MM.1S (cell line): ENCODE measurements at regions not wholly inside any gene's neighbourhood (a gene's known extent, or its start where the extent isn't known, plus 50 kb on each side); places are given as distances from the start of the nearest gene placed in this dataset.

Experiments used
- DNase-seq: peaks from one replicate; pipeline ENCODE4 v3.0.0-alpha.2; 2015
- H2AFZ ChIP-seq: fragments of 300-600 bp; sonication (generic); 2 replicates; pipeline ENCODE4 v1.6.0; 2016; ENCODE audit warnings: antibody characterized with exemption, low read length
- H3F3A ChIP-seq: fragments of 300-600 bp; sonication (generic); 2 replicates; pipeline ENCODE4 v1.6.1; 2016; ENCODE audit warnings: mild to moderate bottlenecking, antibody characterized with exemption, low read length, moderate library complexity, mixed read lengths; ENCODE audit not compliant: insufficient read depth
- H3K27ac ChIP-seq: fragments of 300-600 bp; sonication (generic); 2 replicates; pipeline ENCODE4 v1.5.1; 2016; ENCODE audit warnings: mild to moderate bottlenecking, low read length
- H3K27me3 ChIP-seq: fragments of 300-600 bp; sonication (generic); replicated peaks from 2 replicates; pipeline ENCODE4 v1.6.0; 2016; ENCODE audit warnings: low read length; ENCODE audit not compliant: insufficient read depth
- H3K36me3 ChIP-seq: fragments of 300-600 bp; sonication (generic); replicated peaks from 2 replicates; pipeline ENCODE4 v1.6.1; 2016; ENCODE audit warnings: mild to moderate bottlenecking, low read length, mixed read lengths; ENCODE audit not compliant: insufficient read depth
- H3K4me1 ChIP-seq: fragments of 300-600 bp; sonication (generic); 2 replicates; pipeline ENCODE4 v1.6.1; 2016; ENCODE audit warnings: low read length, mixed read lengths
- H3K4me2 ChIP-seq: fragments of 300-600 bp; sonication (generic); 2 replicates; pipeline ENCODE4 v1.6.0; 2016; ENCODE audit warnings: low read depth, low read length
- H3K4me3 ChIP-seq: fragments of 300-600 bp; sonication (generic); 2 replicates; pipeline ENCODE4 v1.5.1; 2016; ENCODE audit warnings: low read length, mixed read lengths
- H3K79me2 ChIP-seq: fragments of 300-600 bp; sonication (generic); 2 replicates; pipeline ENCODE4 v1.6.1; 2016; ENCODE audit warnings: mixed run types, low read length, mixed read lengths
- H3K9ac ChIP-seq: fragments of 300-600 bp; sonication (generic); 2 replicates; pipeline ENCODE4 v1.6.1; 2016; ENCODE audit warnings: low read length, mixed read lengths
- H3K9me2 ChIP-seq: fragments of 300-600 bp; sonication (generic); replicated peaks from 2 replicates; pipeline ENCODE4 v1.6.1; 2016; ENCODE audit warnings: mild to moderate bottlenecking, low read length, mixed read lengths; ENCODE audit not compliant: insufficient read depth
- H3K9me3 ChIP-seq: fragments of 300-600 bp; sonication (generic); replicated peaks from 2 replicates; pipeline ENCODE4 v1.6.1; 2016; ENCODE audit warnings: mild to moderate bottlenecking, low read length, mixed read lengths; ENCODE audit not compliant: insufficient read depth
- H4K20me1 ChIP-seq: fragments of 300-600 bp; sonication (generic); 2 replicates; pipeline ENCODE4 v1.6.1; 2016; ENCODE audit warnings: mild to moderate bottlenecking, low read length, moderate library complexity, mixed read lengths; ENCODE audit not compliant: insufficient read depth
- CTCF ChIP-seq: fragments of 300-600 bp; sonication (generic); IDR thresholded peaks from 2 replicates; pipeline ENCODE4 v1.5.1; 2016; ENCODE audit warnings: antibody characterized with exemption, low read length, mixed read lengths
- EZH2 ChIP-seq: fragments of 300-600 bp; sonication (generic); optimal IDR thresholded peaks from 2 replicates; pipeline ENCODE3; 2017; ENCODE audit warnings: low read depth, mild to moderate bottlenecking, antibody characterized with exemption, low read length, mixed read lengths
- EZH2phosphoT487 ChIP-seq: fragments of 300-600 bp; sonication (generic); IDR thresholded peaks from 2 replicates; pipeline ENCODE4 v1.6.1; 2018; ENCODE audit warnings: antibody characterized with exemption, low read length

DNA sequence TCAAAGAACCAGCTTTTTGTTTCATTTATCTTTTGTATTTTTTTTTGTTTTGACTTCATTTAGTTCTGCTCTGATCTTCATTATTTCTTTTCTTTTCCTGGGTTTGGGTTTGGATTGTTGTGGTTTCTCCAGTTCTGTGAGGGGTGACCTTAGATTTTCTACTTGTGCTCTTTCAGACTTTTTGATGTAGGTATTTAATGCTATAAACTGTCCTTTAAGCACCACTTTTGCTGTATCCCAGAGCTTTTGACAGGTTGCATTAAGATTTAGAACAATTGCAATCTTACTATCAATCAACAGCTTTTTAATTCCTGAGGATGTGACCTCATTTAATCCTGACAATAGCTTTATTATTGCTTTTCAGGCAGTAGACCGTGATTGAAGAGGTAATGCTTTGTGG lies 94.3 kb downstream of the ZNF280B start:
- Histone ChIP-seq H3K4me1 (peaks cover 8% of the 10 kb centered on the region; the same call in 1 of the 2 replicates), H3K9me3 (no peaks in the 10 kb centered on the region), H3K4me3 (no peak overlapping the region), H2AFZ (no peak overlapping the region), H3F3A (no peaks in the 10 kb centered on the region), H3K27ac (no peak overlapping the region), H3K4me2 (no peak overlapping the region), H3K36me3 (no peaks in the 10 kb centered on the region), H3K79me2 (no peaks in the 10 kb centered on the region), H3K27me3 (0 out of 2 replicates have a peak, but pooled peaks cover 3% of the 10 kb centered on the region), H3K9me2 (no peaks in the 10 kb centered on the region), H4K20me1 (no peaks in the 10 kb centered on the region), H3K9ac (no peak overlapping the region)
- no peak for TF ChIP-seq CTCF
- TF ChIP-seq EZH2, result no peak
- TF ChIP-seq EZH2phosphoT487, result no peak
- DNase-seq, result no peak

- Histone ChIP-seq H2AFZ (no peak overlapping the region), H3K27ac (no peak overlapping the region), H3K4me1 (peaks cover 2% of the 10 kb centered on the region; the same call in 1 of the 2 replicates), H3K4me2 (no peak overlapping the region), H3K9me2 (no peaks in the 10 kb centered on the region), H4K20me1 (no peaks in the 10 kb centered on the region), H3K9me3 (no peaks in the 10 kb centered on the region), H3K36me3 (no peaks in the 10 kb centered on the region), H3K79me2 (no peaks in the 10 kb centered on the region), H3F3A (no peaks in the 10 kb centered on the region), H3K9ac (no peak overlapping the region), H3K27me3 (peaks cover 9% of the 10 kb centered on the region; the same call in 1 of the 2 replicates), H3K4me3 (no peak overlapping the region)
- TF ChIP-seq CTCF (no peak), EZH2 (no peak), EZH2phosphoT487 (no peak)
- no peak for DNase-seq
Measured at GRCh38 chr22:22417495-22418162, 90.9 kb downstream of the ZNF280B start.

DNA sequence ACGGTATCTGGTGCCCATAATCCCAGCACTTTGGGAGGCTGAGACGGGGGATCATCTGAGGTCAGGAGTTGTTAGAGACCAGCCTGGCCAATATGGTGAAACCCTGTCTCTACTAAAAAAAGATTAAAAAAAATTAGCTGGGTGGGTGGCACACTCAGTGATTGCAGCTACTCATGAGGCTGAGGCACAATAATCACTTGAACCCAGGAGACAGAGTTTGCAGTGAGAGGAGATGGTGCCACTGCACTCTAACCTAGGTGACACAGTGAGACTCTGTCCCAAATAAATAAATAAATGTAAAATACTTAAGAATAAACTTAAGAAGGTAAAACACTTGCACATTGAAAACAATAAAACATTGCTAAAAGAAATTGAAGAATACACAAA lies 90.4 kb downstream of the ZNF280B start:
- Histone ChIP-seq H3K9ac (no peak overlapping the region), H3K4me1 (peaks cover 6% of the 10 kb centered on the region; the same call in 1 of the 2 replicates), H3K27ac (no peak overlapping the region), H4K20me1 (no peaks in the 10 kb centered on the region), H3K9me2 (no peaks in the 10 kb centered on the region), H3K9me3 (no peaks in the 10 kb centered on the region), H3F3A (no peaks in the 10 kb centered on the region), H2AFZ (no peak overlapping the region), H3K4me3 (no peak overlapping the region), H3K36me3 (no peaks in the 10 kb centered on the region), H3K79me2 (no peaks in the 10 kb centered on the region), H3K4me2 (no peak overlapping the region), H3K27me3 (peaks cover 9% of the 10 kb centered on the region; the same call in 1 of the 2 replicates)
- TF ChIP-seq CTCF (no peak), EZH2 (no peak)
- DNase-seq, result no peak
